Testis (tissue), 2 donors: ENCODE measurements at regions not wholly inside any gene's neighbourhood (a gene's known extent, or its start where the extent isn't known, plus 50 kb on each side); places are given as distances from the start of the nearest gene placed in this dataset.

Experiments used
- DNase-seq: peaks from one replicate; pipeline ENCODE4 v3.0.0-alpha.2; 2019
- H3K27ac ChIP-seq, 2 donors: fragments of 200-600 bp; sonication (generic); one replicate each; pipeline ENCODE4 v1.5.1; 2019
- H3K27me3 ChIP-seq: fragments of 200-600 bp; sonication (generic); one replicate; pipeline ENCODE4 v1.5.1; 2019
- H3K36me3 ChIP-seq: fragments of 200-600 bp; sonication (generic); one replicate; pipeline ENCODE4 v1.5.1; 2017; ENCODE audit warnings: low read depth; ENCODE audit errors: missing control alignments
- H3K4me1 ChIP-seq: fragments of 200-600 bp; sonication (generic); one replicate; pipeline ENCODE4 v1.5.1; 2019
- H3K4me3 ChIP-seq, 2 donors: fragments of 200-600 bp; sonication (generic); one replicate each; pipeline ENCODE4 v1.5.1; 2017 to 2019
- H3K9me3 ChIP-seq: fragments of 200-600 bp; sonication (generic); one replicate; pipeline ENCODE4 v1.5.1; 2017
- CTCF ChIP-seq, 3 experiments: fragments of 450-650 bp in 2 of 3; fragments of 200-600 bp in 1 of 3; sonication (generic) in 1 of 3; IDR thresholded peaks; one replicate each; pipeline ENCODE4 v1.5.1; 2016 to 2019; ENCODE audit warnings: antibody characterized with exemption in 3 of 3, mild to moderate bottlenecking in 2 of 3, moderate library complexity in 1 of 3
- POLR2A ChIP-seq: fragments of 450-650 bp; IDR thresholded peaks from one replicate; pipeline ENCODE4 v1.6.1; 2017; ENCODE audit warnings: antibody characterized with exemption, mild to moderate bottlenecking, moderate library complexity
- WGBS, 2 donors: methylation state at CpG; one replicate each; pipeline ENCODE4 v1.1.5; 2018; 5-methylcytosine and 5-hydroxymethylcytosine counted together
- intact Hi-C: fragments of 100-400 bp; cut with DNase I; formaldehyde crosslinking; loops from one replicate; pipeline ENCODE4 v1.15.1; 2023; ENCODE audit warnings: low total_unique reads

DNA sequence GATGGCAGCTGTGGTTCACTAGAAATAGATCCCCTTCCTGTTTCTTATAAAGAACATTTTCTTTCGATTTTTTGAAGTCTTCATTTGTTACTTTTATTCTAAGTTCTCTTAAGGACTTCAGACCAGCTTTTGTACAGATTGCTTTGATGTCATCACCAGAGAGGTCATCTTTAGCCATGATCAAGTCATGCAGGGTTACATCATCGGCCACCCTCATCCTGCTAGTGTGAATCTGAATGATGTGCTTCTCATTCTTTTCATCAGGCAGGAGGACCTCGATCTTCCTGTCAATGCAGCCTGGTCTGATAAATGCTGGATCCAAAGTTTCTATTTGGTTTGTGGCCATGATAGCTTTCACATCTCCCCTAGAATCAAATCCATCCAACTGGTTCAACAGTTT is 706.7 kb downstream of the RERGL start:
- TF ChIP-seq CTCF (IDR thresholded peaks at IDR 0.05) (no peak), POLR2A (no peak)
- Histone ChIP-seq H3K27me3 (no peaks in the 10 kb centered on the region), H3K4me3 (no peak overlapping the region), H3K36me3 (no peaks in the 10 kb centered on the region), H3K9me3 (no peaks in the 10 kb centered on the region), H3K27ac (no peak overlapping the region), H3K4me1 (no peaks in the 10 kb centered on the region)
- intact Hi-C loops = no loop called here
- WGBS, 2 donors = 83 to 93% methylated on average over 3 of the region's 3 CpGs
- DNase-seq = no peak

- Histone ChIP-seq H3K9me3 (no peaks in the 10 kb centered on the region), H3K27ac (no peak overlapping the region), H3K4me1 (no peaks in the 10 kb centered on the region), H3K4me3 (no peak overlapping the region), H3K36me3 (no peaks in the 10 kb centered on the region), H3K27me3 (no peaks in the 10 kb centered on the region)
- DNase-seq = no peak
- intact Hi-C loops = no loop called here
- WGBS, 2 donors = 45 to 87% methylated on average over 2 of the region's 2 CpGs
- no peak for TF ChIP-seq CTCF (IDR thresholded peaks at IDR 0.05)
- TF ChIP-seq POLR2A = no peak
These were observed 708.8 kb downstream of the RERGL start for GRCh38 chr12:17381211-17381610.

DNA sequence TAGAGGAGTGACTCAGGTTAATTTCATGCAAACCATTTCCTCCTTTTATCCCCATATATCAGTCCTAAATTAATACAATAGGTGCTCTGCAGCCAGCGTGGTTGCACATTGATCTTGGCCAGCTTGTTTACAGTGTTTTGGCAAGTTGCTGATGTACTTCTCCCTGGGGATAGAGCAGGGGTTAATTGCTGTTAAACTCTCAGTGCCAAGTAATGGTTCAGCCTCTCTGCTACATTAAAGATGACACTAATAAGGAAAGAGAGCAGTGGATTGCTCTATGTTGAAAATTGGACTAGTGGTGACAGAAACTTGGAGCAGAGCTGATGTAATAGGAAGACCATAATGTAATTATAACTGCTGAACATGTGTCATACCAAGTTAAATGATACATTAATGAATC is 717.5 kb downstream of the RERGL start:
- Histone ChIP-seq H3K9me3 (no peaks in the 10 kb centered on the region), H3K27me3 (no peaks in the 10 kb centered on the region), H3K4me3 (no peak overlapping the region), H3K27ac (no peak overlapping the region), H3K4me1 (peaks cover 5% of the 10 kb centered on the region), H3K36me3 (no peaks in the 10 kb centered on the region)
- WGBS, 2 donors = 20 to 38% methylated on average over 1 of the region's 1 CpG
- DNase-seq = no peak
- TF ChIP-seq POLR2A (no peak), CTCF (IDR thresholded peaks at IDR 0.05) (no peak)
- intact Hi-C loops = no loop called here

DNA sequence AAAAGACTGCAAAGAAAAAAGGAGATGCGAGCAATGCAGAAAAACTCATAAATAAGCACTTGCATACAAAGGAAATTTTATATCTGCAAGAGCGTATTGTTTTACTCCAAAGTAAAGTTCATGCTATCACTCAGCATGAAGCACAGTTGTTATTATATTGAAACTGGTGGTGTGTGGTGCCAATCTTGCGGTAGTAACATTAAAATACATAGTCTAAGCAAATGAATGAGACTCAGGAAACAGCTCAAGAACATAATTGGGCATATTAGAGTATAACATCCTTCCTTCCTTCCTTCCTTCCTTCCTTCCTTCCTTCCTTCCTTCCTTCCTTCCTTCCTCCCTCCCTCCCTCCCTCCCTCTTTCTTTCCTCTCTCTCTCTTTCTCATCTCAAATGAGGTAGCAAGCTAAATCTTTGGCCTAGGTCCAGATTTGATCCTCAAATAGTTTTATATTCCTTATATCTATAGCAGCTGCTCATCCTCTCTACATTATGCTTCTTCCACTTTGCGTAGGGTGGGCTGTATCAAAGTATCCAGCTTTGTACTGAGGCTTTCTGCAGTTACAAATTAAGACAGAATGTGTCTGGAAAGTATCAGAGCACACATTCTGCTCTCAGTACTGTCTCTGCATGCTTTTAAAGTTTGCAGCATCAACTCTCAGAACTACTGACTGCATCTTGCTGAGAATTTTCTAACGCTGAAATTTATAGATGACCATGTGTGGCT is 718.3 kb downstream of the RERGL start:
- Histone ChIP-seq H3K27me3 (no peaks in the 10 kb centered on the region), H3K36me3 (no peaks in the 10 kb centered on the region), H3K4me1 (peaks cover 5% of the 10 kb centered on the region), H3K27ac (no peak overlapping the region), H3K9me3 (no peaks in the 10 kb centered on the region), H3K4me3 (no peak overlapping the region)
- 45 to 52% methylated on average over 5 of the region's 5 CpGs for WGBS, 2 donors
- TF ChIP-seq POLR2A (no peak), CTCF (IDR thresholded peaks at IDR 0.05) (no peak)
- no peak for DNase-seq
- intact Hi-C loops = no loop called here

- Histone ChIP-seq H3K36me3 (no peaks in the 10 kb centered on the region), H3K9me3 (no peaks in the 10 kb centered on the region), H3K4me1 (peaks cover 5% of the 10 kb centered on the region), H3K4me3 (no peak overlapping the region), H3K27me3 (no peaks in the 10 kb centered on the region), H3K27ac (no peak overlapping the region)
- DNase-seq = no peak
- intact Hi-C loops = no loop called here
- no peak for TF ChIP-seq POLR2A
- TF ChIP-seq CTCF (IDR thresholded peaks at IDR 0.05) = no peak
These were observed 719.4 kb downstream of the RERGL start for GRCh38 chr12:17370621-17371020.
